ENCODE measurements at regions not wholly inside any gene's neighbourhood (a gene's known extent, or its start where the extent isn't known, plus 50 kb on each side); places are given as distances from the start of the nearest gene placed in this dataset.

- ATAC-seq (no peak), DNase-seq (ENCODE audit: low read depth, low spot score) (no peak)
- H2AFZ ChIP-seq (ENCODE audit: low read depth, low read length, poor library complexity, severe bottlenecking), result no peak overlapping the region
- POLR2A ChIA-PET, result no interaction called here
- H3K4me2 ChIP-seq (ENCODE audit: low read length), result no peak overlapping the region
- no TSS peak for BruUV-seq (replicated peaks)
- H3K27ac ChIP-seq (ENCODE audit: low read depth, low read length), result no peak overlapping the region
- intact Hi-C loops (cut with micrococcal nuclease), result no loop called here
- CTCF ChIA-PET, result no interaction called here
- RAD21 ChIA-PET (ENCODE audit: low non-redundant PET in 1 of 2, low total read pairs in 2 of 2, uncharacterized antibody in 2 of 2, unreplicated experiment in 2 of 2), result no interaction called here
- no peaks in the 10 kb centered on the region for H4K20me1 ChIP-seq (ENCODE audit: insufficient read depth)
- TF ChIP-seq POLR2AphosphoS5 (IDR thresholded peaks at IDR 0.05; ENCODE audit: low read depth, low read length) (no peak), CEBPB (IDR thresholded peaks at IDR 0.05; ENCODE audit: low read depth) (no peak), EZH2 (IDR thresholded peaks at IDR 0.05) (no peak), CBX3 (IDR thresholded peaks at IDR 0.05; ENCODE audit: low read depth) (no peak), ELF1 (IDR thresholded peaks at IDR 0.05; ENCODE audit: borderline replicate concordance, low read depth) (no peak), JUND (IDR thresholded peaks at IDR 0.05) (no peak), ZFX (IDR thresholded peaks at IDR 0.05) (no peak), RAD21 (IDR thresholded peaks at IDR 0.05; ENCODE audit: low read depth) (no peak), MAX (IDR thresholded peaks at IDR 0.05) (no peak), POLR2A (IDR thresholded peaks at IDR 0.05; ENCODE audit: borderline replicate concordance, extremely low read depth, insufficient read depth, insufficient read length) (no peak), YY1 (IDR thresholded peaks at IDR 0.05; ENCODE audit: extremely low read depth, insufficient replicate concordance, low read depth, low read length) (no peak), SP1 (IDR thresholded peaks at IDR 0.05; ENCODE audit: low read depth) (no peak), TCF7L2 (IDR thresholded peaks at IDR 0.05; ENCODE audit: borderline replicate concordance, extremely low read depth, insufficient read depth, insufficient read length) (no peak), ZNF274 (IDR thresholded peaks at IDR 0.05; ENCODE audit: low read depth, low read length) (no peak)
- H3K9me3 ChIP-seq (ENCODE audit: control insufficient read depth in 1 of 2, insufficient read depth in 1 of 2, low read depth in 1 of 2, low read length in 2 of 2), result peaks cover 8 to 16% of the 10 kb centered on the region in 2 experiments; a peak in 2 of 4 replicates
- H3K27me3 ChIP-seq (ENCODE audit: insufficient read depth, low read length), result no peaks in the 10 kb centered on the region
- no peak overlapping the region for H3K4me3 ChIP-seq (replicated peaks in 1 of 2; ENCODE audit: low read depth in 1 of 2, low read length in 2 of 2)
- H3K9ac ChIP-seq (ENCODE audit: low read length), result no peak overlapping the region
- H3K79me2 ChIP-seq (ENCODE audit: insufficient read depth, low read length), result no peaks in the 10 kb centered on the region
- H3K4me1 ChIP-seq (ENCODE audit: control insufficient read depth in 1 of 2, insufficient read depth in 2 of 2, low read length in 2 of 2), result no peaks in the 10 kb centered on the region
- H3K9me2 ChIP-seq (ENCODE audit: insufficient read depth), result no peaks in the 10 kb centered on the region
- H3K36me3 ChIP-seq (ENCODE audit: control insufficient read depth in 1 of 2, insufficient read depth in 2 of 2, low read length in 2 of 2), result no peaks in the 10 kb centered on the region
Observed at GRCh38 chr18:43442131-43442530, 164.8 kb upstream of the SYT4 start.

GRCh38 chr18:43442571-43442970 lies 165.3 kb upstream of the SYT4 start:
- Histone ChIP-seq H3K79me2 (ENCODE audit: insufficient read depth, low read length) (no peaks in the 10 kb centered on the region), H3K9me2 (ENCODE audit: insufficient read depth) (no peaks in the 10 kb centered on the region), H4K20me1 (ENCODE audit: insufficient read depth) (no peaks in the 10 kb centered on the region), H3K4me1 (ENCODE audit: control insufficient read depth in 1 of 2, insufficient read depth in 2 of 2, low read length in 2 of 2) (no peaks in the 10 kb centered on the region), H3K27ac (ENCODE audit: low read depth, low read length) (no peak overlapping the region), H3K36me3 (ENCODE audit: control insufficient read depth in 1 of 2, insufficient read depth in 2 of 2, low read length in 2 of 2) (no peaks in the 10 kb centered on the region), H3K27me3 (ENCODE audit: insufficient read depth, low read length) (no peaks in the 10 kb centered on the region), H3K9ac (ENCODE audit: low read length) (no peak overlapping the region), H2AFZ (ENCODE audit: low read depth, low read length, poor library complexity, severe bottlenecking) (no peak overlapping the region), H3K9me3 (ENCODE audit: control insufficient read depth in 1 of 2, insufficient read depth in 1 of 2, low read depth in 1 of 2, low read length in 2 of 2) (peaks cover 8 to 20% of the 10 kb centered on the region in 2 experiments; a peak in 2 of 4 replicates), H3K4me2 (ENCODE audit: low read length) (no peak overlapping the region), H3K4me3 (replicated peaks in 1 of 2; ENCODE audit: low read depth in 1 of 2, low read length in 2 of 2) (no peak overlapping the region)
- DNase-seq (ENCODE audit: low read depth, low spot score) (no peak), ATAC-seq (no peak)
- ChIA-PET CTCF (no interaction called here), RAD21 (ENCODE audit: low non-redundant PET in 1 of 2, low total read pairs in 2 of 2, uncharacterized antibody in 2 of 2, unreplicated experiment in 2 of 2) (no interaction called here), POLR2A (no interaction called here)
- intact Hi-C loops (cut with micrococcal nuclease), result no loop called here
- BruUV-seq (replicated peaks), result no TSS peak
- TF ChIP-seq EZH2 (IDR thresholded peaks at IDR 0.05), result no peak

All from HCT116 (cell line).